Trophoblast cell (in vitro differentiated cells and primary cell): ENCODE measurements at regions not wholly inside any gene's neighbourhood (a gene's known extent, or its start where the extent isn't known, plus 50 kb on each side); places are given as distances from the start of the nearest gene placed in this dataset.

Experiments used
- DNase-seq, 2 donors: peaks; one replicate each; pipeline ENCODE4 v3.0.0-alpha.2; 2016
- H2AFZ ChIP-seq: 2 replicates; pipeline ENCODE4 v1.6.1; 2013; ENCODE audit warnings: low read length, moderate library complexity, mild to moderate bottlenecking; ENCODE audit not compliant: insufficient read depth, poor library complexity
- H2AK5ac ChIP-seq: 2 replicates; pipeline ENCODE4 v1.6.1; 2013; ENCODE audit warnings: mild to moderate bottlenecking, low read length
- H2BK120ac ChIP-seq: 2 replicates; pipeline ENCODE4 v1.6.1; 2013; ENCODE audit warnings: low read length, mild to moderate bottlenecking, moderate library complexity; ENCODE audit not compliant: insufficient read depth, poor library complexity
- H2BK12ac ChIP-seq: 2 replicates; pipeline ENCODE4 v1.6.1; 2013; ENCODE audit warnings: mild to moderate bottlenecking, low read length, moderate library complexity
- H2BK5ac ChIP-seq: 2 replicates; pipeline ENCODE4 v1.6.1; 2013; ENCODE audit warnings: low read length, low read depth, moderate library complexity, mild to moderate bottlenecking; ENCODE audit not compliant: poor library complexity
- H3K14ac ChIP-seq: 2 replicates; pipeline ENCODE4 v1.6.1; 2013; ENCODE audit warnings: mild to moderate bottlenecking, low read length
- H3K18ac ChIP-seq: 2 replicates; pipeline ENCODE4 v1.6.1; 2013; ENCODE audit warnings: mild to moderate bottlenecking, low read length
- H3K23ac ChIP-seq: 2 replicates; pipeline ENCODE4 v1.6.1; 2013; ENCODE audit warnings: low read length
- H3K27ac ChIP-seq: 2 replicates; pipeline ENCODE4 v1.5.1; 2013; ENCODE audit warnings: low read depth, mild to moderate bottlenecking, inconsistent platforms, low read length, moderate library complexity
- H3K27me3 ChIP-seq: 2 replicates; pipeline ENCODE4 v1.6.1; 2013; ENCODE audit warnings: inconsistent platforms, mild to moderate bottlenecking, low read length, moderate library complexity; ENCODE audit not compliant: insufficient read depth
- H3K36me3 ChIP-seq, 2 experiments: 1 replicate in 1 of 2; 2 replicates in 1 of 2; pipeline ENCODE4 v1.6.1; 2013; ENCODE audit warnings: low read length in 2 of 2, mild to moderate bottlenecking in 2 of 2, moderate library complexity in 1 of 2; ENCODE audit not compliant: insufficient read depth in 2 of 2, control insufficient read depth in 1 of 2
- H3K4ac ChIP-seq: 2 replicates; pipeline ENCODE4 v1.6.1; 2013; ENCODE audit warnings: low read depth, mild to moderate bottlenecking, low read length, moderate library complexity
- H3K4me1 ChIP-seq, 2 experiments: 1 replicate in 1 of 2; 2 replicates in 1 of 2; pipeline ENCODE4 v1.6.1; 2013; ENCODE audit warnings: low read length in 2 of 2, mild to moderate bottlenecking in 2 of 2, moderate library complexity in 1 of 2; ENCODE audit not compliant: insufficient read depth in 2 of 2, control insufficient read depth in 1 of 2
- H3K4me2 ChIP-seq: 2 replicates; pipeline ENCODE4 v1.6.1; 2013; ENCODE audit warnings: inconsistent platforms, mild to moderate bottlenecking, low read length, moderate library complexity
- H3K4me3 ChIP-seq: 2 replicates; pipeline ENCODE4 v1.5.1; 2013; ENCODE audit warnings: mild to moderate bottlenecking, low read depth, low read length, inconsistent platforms
- H3K79me1 ChIP-seq: one replicate; pipeline ENCODE4 v1.6.1; 2013; ENCODE audit warnings: low read length
- H3K79me2 ChIP-seq: 2 replicates; pipeline ENCODE4 v1.6.1; 2013; ENCODE audit warnings: low read length, mild to moderate bottlenecking; ENCODE audit not compliant: control insufficient read depth, insufficient read depth, poor library complexity
- H3K9ac ChIP-seq: 2 replicates; pipeline ENCODE4 v1.6.1; 2013; ENCODE audit warnings: mild to moderate bottlenecking, low read length
- H3K9me3 ChIP-seq: 2 replicates; pipeline ENCODE4 v1.6.1; 2013; ENCODE audit warnings: low read depth, mild to moderate bottlenecking, control low read depth, inconsistent platforms, low read length; ENCODE audit not compliant: insufficient read depth
- H4K12ac ChIP-seq: 2 replicates; pipeline ENCODE4 v1.6.1; 2013; ENCODE audit warnings: low read depth, mild to moderate bottlenecking, low read length, moderate library complexity
- H4K8ac ChIP-seq: 2 replicates; pipeline ENCODE4 v1.6.1; 2013; ENCODE audit warnings: low read depth, mild to moderate bottlenecking, low read length, moderate library complexity
- H4K91ac ChIP-seq: one replicate; pipeline ENCODE4 v1.6.1; 2013; ENCODE audit warnings: low read depth, mild to moderate bottlenecking, low read length, moderate library complexity
- WGBS: extraction: QIAGEN DNeasy Blood & Tissue Kit; methylation state at CpG from one replicate; pipeline ENCODE4 v1.1.7; 2013; ENCODE audit warnings: missing lambda C conversion rate; ENCODE audit not compliant: insufficient read length, insufficient coverage; ENCODE audit errors: extremely low coverage; 5-methylcytosine and 5-hydroxymethylcytosine counted together

GRCh38 chr7:155212301-155213015 lies 85.2 kb upstream of the INSIG1 start:
- Histone ChIP-seq H3K79me1 (peaks cover 4% of the 10 kb centered on the region), H3K79me2 (no peaks in the 10 kb centered on the region), H3K36me3 (no peaks in the 10 kb centered on the region), H3K9me3 (peaks cover 10% of the 10 kb centered on the region), H4K12ac (no peak overlapping the region), H3K14ac (no peak overlapping the region), H3K27ac (no peak overlapping the region), H3K4me3 (no peak overlapping the region), H3K4ac (no peak overlapping the region), H3K27me3 (no peaks in the 10 kb centered on the region), H3K4me1 (peaks cover 16 to 17% of the 10 kb centered on the region in 2 experiments), H4K8ac (no peak overlapping the region), H3K18ac (no peak overlapping the region), H3K4me2 (no peak overlapping the region), H3K9ac (no peak overlapping the region), H2AK5ac (no peak overlapping the region), H2BK5ac (no peak overlapping the region), H2BK12ac (no peak overlapping the region), H4K91ac (no peak overlapping the region), H2BK120ac (no peak overlapping the region), H2AFZ (no peak overlapping the region), H3K23ac (no peak overlapping the region)
- DNase-seq = no peak
- no CpG with 5 or more reads among the region's 15 CpGs for WGBS

DNA sequence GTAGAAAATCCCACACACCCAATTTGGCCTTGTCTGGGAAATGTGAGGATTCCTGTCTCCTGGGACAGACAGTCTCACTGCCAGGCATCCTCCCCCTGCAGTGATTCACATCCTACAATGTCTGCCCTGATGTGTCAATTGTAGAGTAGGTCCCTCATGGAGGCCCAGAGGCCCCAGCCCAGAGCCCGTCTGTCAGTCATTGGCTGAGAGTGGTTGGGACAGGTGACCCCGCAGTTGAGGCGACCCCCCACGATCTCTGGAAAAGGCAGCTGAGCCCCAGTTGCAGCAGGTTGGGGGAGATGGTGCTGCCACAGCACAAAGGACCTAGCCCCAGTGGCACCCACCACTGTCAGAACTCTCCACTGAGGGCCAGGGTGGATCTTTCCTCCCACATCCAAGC lies 84.3 kb upstream of the INSIG1 start:
- peaks cover 4% of the 10 kb centered on the region for H3K9me3 ChIP-seq
- peaks cover 16 to 17% of the 10 kb centered on the region in 2 experiments for H3K4me1 ChIP-seq
- no peak overlapping the region for H2BK12ac ChIP-seq
- H4K8ac ChIP-seq = no peak overlapping the region
- H3K27ac ChIP-seq = no peak overlapping the region
- H3K27me3 ChIP-seq = no peaks in the 10 kb centered on the region
- DNase-seq = peak in 1 of 2 donors; percentile 16
- no peak overlapping the region for H3K23ac ChIP-seq
- H3K79me2 ChIP-seq = no peaks in the 10 kb centered on the region
- H3K14ac ChIP-seq = no peak overlapping the region
- H3K18ac ChIP-seq = no peak overlapping the region
- H3K4me2 ChIP-seq = no peak overlapping the region
- H2BK5ac ChIP-seq = no peak overlapping the region
- H2AK5ac ChIP-seq = no peak overlapping the region
- WGBS = no CpG with 5 or more reads among the region's 4 CpGs
- H3K4ac ChIP-seq = no peak overlapping the region
- peak overlapping the region; percentile 16 for H2BK120ac ChIP-seq
- no peak overlapping the region for H2AFZ ChIP-seq
- no peak overlapping the region for H3K9ac ChIP-seq
- H4K91ac ChIP-seq = peak overlapping the region; percentile 36
- peaks cover 4% of the 10 kb centered on the region for H3K79me1 ChIP-seq
- no peaks in the 10 kb centered on the region for H3K36me3 ChIP-seq
- no peak overlapping the region for H3K4me3 ChIP-seq
- no peak overlapping the region for H4K12ac ChIP-seq

DNA sequence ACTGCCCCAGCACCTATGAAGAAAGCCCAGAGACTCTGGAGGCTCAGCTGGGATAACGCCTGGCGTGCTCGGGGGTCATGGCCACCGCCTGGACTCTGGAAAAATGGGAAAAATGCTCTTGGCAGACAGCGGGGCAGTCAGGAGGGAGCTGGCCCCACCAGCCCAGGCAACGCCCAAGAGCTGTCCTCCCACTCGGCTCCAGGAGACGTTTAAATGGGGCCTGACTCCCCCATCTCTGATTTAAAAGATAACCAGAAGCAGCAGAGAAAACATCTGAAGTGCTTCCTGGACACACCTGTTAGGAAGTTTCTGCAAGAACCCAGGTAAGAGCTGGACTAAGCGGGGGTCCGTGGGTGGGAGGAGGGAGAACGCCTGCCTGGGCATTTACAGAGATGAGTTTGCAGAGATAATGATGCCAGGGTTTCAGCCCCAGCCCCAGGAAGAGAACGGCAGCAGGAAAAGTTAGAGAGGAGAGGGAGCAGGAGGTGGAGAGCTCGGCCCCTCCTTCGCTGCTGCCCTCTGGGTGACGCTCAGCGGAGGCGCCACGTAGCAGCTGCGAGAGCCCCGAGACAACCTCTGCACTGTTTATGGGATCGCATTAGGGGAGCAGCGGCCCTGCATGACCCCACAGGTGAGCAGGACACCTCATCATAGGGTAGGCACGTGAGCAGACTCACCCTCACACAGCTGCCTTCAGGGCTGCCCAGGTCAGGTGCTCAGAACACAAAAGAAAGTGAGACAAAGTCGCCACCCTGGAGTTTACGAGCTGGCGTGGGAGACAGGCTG lies 83.5 kb upstream of the INSIG1 start:
- H3K4ac ChIP-seq = no peak overlapping the region
- no peak overlapping the region for H3K9ac ChIP-seq
- no peak overlapping the region for H2BK5ac ChIP-seq
- DNase-seq = peak in 1 of 2 donors; percentile 45
- no peaks in the 10 kb centered on the region for H3K27me3 ChIP-seq
- peaks cover 16 to 17% of the 10 kb centered on the region in 2 experiments for H3K4me1 ChIP-seq
- no CpG with 5 or more reads among the region's 26 CpGs for WGBS
- no peak overlapping the region for H4K12ac ChIP-seq
- H3K18ac ChIP-seq = no peak overlapping the region
- no peak overlapping the region for H3K23ac ChIP-seq
- no peak overlapping the region for H4K8ac ChIP-seq
- H2BK12ac ChIP-seq = no peak overlapping the region
- no peaks in the 10 kb centered on the region for H3K79me2 ChIP-seq
- peaks cover 4% of the 10 kb centered on the region for H3K79me1 ChIP-seq
- H2BK120ac ChIP-seq = peak overlapping the region; percentile 36
- H2AFZ ChIP-seq = no peak overlapping the region
- peak overlapping the region; percentile 6 for H3K4me2 ChIP-seq
- peaks cover 4% of the 10 kb centered on the region for H3K9me3 ChIP-seq
- H3K36me3 ChIP-seq = no peaks in the 10 kb centered on the region
- no peak overlapping the region for H3K14ac ChIP-seq
- no peak overlapping the region for H2AK5ac ChIP-seq
- peak overlapping the region; percentile 26 for H4K91ac ChIP-seq
- no peak overlapping the region for H3K27ac ChIP-seq
- no peak overlapping the region for H3K4me3 ChIP-seq

DNA sequence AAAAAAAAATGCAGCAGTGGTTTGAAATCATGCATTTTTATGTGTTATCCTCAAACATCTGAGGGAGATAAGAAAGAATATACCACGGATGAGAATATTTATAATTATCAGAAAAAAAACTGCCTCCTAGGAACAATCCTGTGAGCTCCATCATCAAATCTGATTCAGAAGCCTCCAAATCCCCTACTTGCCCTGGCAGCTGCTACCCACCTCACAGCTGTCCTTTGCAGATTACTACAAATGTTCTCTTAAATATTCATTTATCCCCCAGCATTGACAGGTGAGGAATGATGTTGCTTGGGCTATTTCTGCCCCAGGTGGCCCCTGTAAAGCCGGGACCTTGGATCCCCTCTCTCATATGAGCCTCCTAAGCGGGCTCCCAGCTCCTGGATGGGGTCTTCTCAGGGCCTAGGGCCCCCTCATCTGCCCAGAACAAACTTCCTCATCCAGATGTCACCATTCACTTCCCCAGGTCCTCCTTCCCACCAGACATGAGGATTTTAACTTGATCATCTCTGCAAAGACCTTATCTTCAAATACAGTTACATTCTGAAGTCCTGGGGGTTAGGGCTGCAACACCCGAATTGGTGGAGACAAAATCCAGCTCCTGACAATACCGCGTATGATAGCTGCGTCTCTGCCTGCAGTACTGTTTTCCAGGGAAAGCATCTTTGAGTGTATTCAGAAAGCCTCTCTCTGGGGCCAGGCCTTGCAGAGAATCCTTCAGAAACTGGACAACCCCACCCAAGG lies 81.9 kb upstream of the INSIG1 start:
- no CpG with 5 or more reads among the region's 7 CpGs for WGBS
- H3K4me3 ChIP-seq = no peak overlapping the region
- H3K9ac ChIP-seq = no peak overlapping the region
- H3K4me1 ChIP-seq = peaks cover 16 to 17% of the 10 kb centered on the region in 2 experiments
- no peak overlapping the region for H2AFZ ChIP-seq
- H3K36me3 ChIP-seq = no peaks in the 10 kb centered on the region
- no peak overlapping the region for H4K91ac ChIP-seq
- peaks cover 4% of the 10 kb centered on the region for H3K79me1 ChIP-seq
- no peak overlapping the region for H4K8ac ChIP-seq
- H2BK120ac ChIP-seq = no peak overlapping the region
- no peaks in the 10 kb centered on the region for H3K79me2 ChIP-seq
- H3K23ac ChIP-seq = no peak overlapping the region
- H3K27me3 ChIP-seq = no peaks in the 10 kb centered on the region
- H3K4ac ChIP-seq = no peak overlapping the region
- H2AK5ac ChIP-seq = no peak overlapping the region
- H4K12ac ChIP-seq = no peak overlapping the region
- H3K4me2 ChIP-seq = no peak overlapping the region
- DNase-seq = no peak
- H3K18ac ChIP-seq = no peak overlapping the region
- H3K27ac ChIP-seq = no peak overlapping the region
- H2BK5ac ChIP-seq = no peak overlapping the region
- H2BK12ac ChIP-seq = no peak overlapping the region
- peaks cover 4% of the 10 kb centered on the region for H3K9me3 ChIP-seq
- H3K14ac ChIP-seq = no peak overlapping the region
